ENCODE measurements at regions not wholly inside any gene's neighbourhood (a gene's known extent, or its start where the extent isn't known, plus 50 kb on each side); places are given as distances from the start of the nearest gene placed in this dataset.

GRCh38 chr17:71679832-71680231 lies 441.0 kb upstream of the SOX9 start:
- H3K9me3 ChIP-seq = no peaks in the 10 kb centered on the region
- H3K4me3 ChIP-seq = no peak overlapping the region
- DNase-seq = no peak
- H3K4me1 ChIP-seq (ENCODE audit: insufficient read depth) = no peaks in the 10 kb centered on the region
- TF ChIP-seq EP300 (IDR thresholded peaks at IDR 0.05) = no peak
- TF ChIP-seq POLR2A (IDR thresholded peaks at IDR 0.05) = no peak
- TF ChIP-seq, protein P1, sequence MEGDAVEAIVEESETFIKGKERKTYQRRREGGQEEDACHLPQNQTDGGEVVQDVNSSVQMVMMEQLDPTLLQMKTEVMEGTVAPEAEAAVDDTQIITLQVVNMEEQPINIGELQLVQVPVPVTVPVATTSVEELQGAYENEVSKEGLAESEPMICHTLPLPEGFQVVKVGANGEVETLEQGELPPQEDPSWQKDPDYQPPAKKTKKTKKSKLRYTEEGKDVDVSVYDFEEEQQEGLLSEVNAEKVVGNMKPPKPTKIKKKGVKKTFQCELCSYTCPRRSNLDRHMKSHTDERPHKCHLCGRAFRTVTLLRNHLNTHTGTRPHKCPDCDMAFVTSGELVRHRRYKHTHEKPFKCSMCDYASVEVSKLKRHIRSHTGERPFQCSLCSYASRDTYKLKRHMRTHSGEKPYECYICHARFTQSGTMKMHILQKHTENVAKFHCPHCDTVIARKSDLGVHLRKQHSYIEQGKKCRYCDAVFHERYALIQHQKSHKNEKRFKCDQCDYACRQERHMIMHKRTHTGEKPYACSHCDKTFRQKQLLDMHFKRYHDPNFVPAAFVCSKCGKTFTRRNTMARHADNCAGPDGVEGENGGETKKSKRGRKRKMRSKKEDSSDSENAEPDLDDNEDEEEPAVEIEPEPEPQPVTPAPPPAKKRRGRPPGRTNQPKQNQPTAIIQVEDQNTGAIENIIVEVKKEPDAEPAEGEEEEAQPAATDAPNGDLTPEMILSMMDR (IDR thresholded peaks at IDR 0.05) = no peak
- 58 to 76% (median 62%) methylated on average over 2 of the region's 2 CpGs for WGBS, 3 donors
- H3K27me3 ChIP-seq = no peaks in the 10 kb centered on the region
- H3K36me3 ChIP-seq = no peaks in the 10 kb centered on the region
- H3K27ac ChIP-seq = no peak overlapping the region
- intact Hi-C loops (cut with DNase I) = no loop called here

DNA sequence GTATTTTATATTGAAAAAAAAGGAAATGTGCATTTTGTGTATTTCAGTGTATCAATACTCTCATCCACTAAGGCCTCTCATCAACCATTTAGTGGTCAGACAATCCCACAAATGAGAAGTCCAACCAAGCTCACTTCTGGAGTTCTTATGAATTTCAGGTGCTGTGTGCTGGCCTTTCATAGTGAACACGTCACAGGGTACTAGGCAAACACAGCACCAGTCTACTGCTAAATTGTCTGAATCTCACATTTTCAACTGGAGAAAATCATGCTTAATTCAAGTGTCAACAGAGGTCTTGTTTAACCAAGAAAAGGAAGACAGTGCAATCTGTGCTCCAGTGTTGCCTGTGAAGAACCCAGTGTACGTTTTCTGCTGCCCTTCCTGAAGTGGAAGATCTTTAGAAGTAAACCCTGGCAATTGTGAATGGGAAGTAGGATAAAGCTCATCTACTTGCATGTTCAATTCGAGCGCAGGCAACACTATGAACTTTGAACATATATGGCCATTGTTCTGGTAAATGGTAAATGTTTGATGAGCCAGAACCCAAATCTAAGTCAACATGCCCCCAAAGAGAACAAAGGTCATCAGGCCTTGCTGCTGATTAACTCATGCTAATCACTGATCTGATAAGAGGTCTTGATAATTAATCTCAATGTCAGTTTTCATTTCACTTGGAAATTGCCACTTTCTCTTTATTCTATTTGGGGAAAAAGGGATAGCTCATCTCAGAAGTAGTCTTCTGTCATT lies 439.2 kb upstream of the SOX9 start:
- Histone ChIP-seq H3K36me3 (no peaks in the 10 kb centered on the region), H3K4me1 (ENCODE audit: insufficient read depth) (no peaks in the 10 kb centered on the region), H3K4me3 (no peak overlapping the region), H3K27ac (no peak overlapping the region), H3K9me3 (no peaks in the 10 kb centered on the region), H3K27me3 (no peaks in the 10 kb centered on the region)
- intact Hi-C loops (cut with DNase I) = no loop called here
- TF ChIP-seq POLR2A (IDR thresholded peaks at IDR 0.05) (no peak), EP300 (IDR thresholded peaks at IDR 0.05) (no peak)
- TF ChIP-seq, protein P1 (IDR thresholded peaks at IDR 0.05) = no peak
- 68 to 78% (median 71%) methylated on average over 4 of the region's 4 CpGs for WGBS, 3 donors
- DNase-seq = no peak

GRCh38 chr17:71682174-71682494 lies 438.7 kb upstream of the SOX9 start:
- intact Hi-C loops (cut with DNase I) = no loop called here
- TF ChIP-seq POLR2A (IDR thresholded peaks at IDR 0.05) (no peak), EP300 (IDR thresholded peaks at IDR 0.05) (no peak)
- TF ChIP-seq, protein P1 (IDR thresholded peaks at IDR 0.05) = no peak
- Histone ChIP-seq H3K36me3 (no peaks in the 10 kb centered on the region), H3K4me1 (ENCODE audit: insufficient read depth) (no peaks in the 10 kb centered on the region), H3K27me3 (no peaks in the 10 kb centered on the region), H3K27ac (no peak overlapping the region), H3K4me3 (no peak overlapping the region), H3K9me3 (no peaks in the 10 kb centered on the region)
- 74 to 86% (median 76%) methylated on average over 1 of the region's 1 CpG for WGBS, 3 donors
- no peak for DNase-seq

DNA sequence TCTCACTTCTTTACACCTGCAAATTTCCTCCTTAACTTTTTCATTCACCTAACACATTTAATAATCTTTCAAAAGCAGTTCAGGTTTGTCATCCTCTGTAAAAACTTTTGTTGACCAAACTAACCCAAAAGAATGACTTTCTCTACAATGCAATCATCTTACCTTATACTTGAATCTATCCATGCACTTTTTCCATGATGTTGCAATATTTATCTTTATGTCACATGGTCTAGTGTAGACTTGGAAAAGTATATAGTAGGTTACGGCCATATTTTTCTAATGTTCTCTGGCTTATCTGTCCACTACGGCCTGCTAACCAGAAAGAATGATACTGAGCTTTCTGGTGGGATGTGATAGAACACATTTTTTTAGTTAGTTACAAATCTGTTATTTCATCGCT lies 431.0 kb upstream of the SOX9 start:
- 78 to 87% (median 84%) methylated on average over 3 of the region's 3 CpGs for WGBS, 3 donors
- no peaks in the 10 kb centered on the region for H3K36me3 ChIP-seq

More for the DNA sequence above, 431.0 kb upstream of the SOX9 start:
- TF ChIP-seq EP300 (IDR thresholded peaks at IDR 0.05) = no peak
- TF ChIP-seq POLR2A (IDR thresholded peaks at IDR 0.05) = no peak
- TF ChIP-seq, protein P1 (IDR thresholded peaks at IDR 0.05) = no peak
- no peak overlapping the region for H3K4me3 ChIP-seq
- no peak for DNase-seq
- H3K27me3 ChIP-seq = no peaks in the 10 kb centered on the region
- H3K9me3 ChIP-seq = no peaks in the 10 kb centered on the region
- H3K4me1 ChIP-seq (ENCODE audit: insufficient read depth) = no peaks in the 10 kb centered on the region
- intact Hi-C loops (cut with DNase I) = no loop called here
- H3K27ac ChIP-seq = no peak overlapping the region

All from ovary (tissue), 7 donors.